ENCODE measurements at regions not wholly inside any gene's neighbourhood (a gene's known extent, or its start where the extent isn't known, plus 50 kb on each side); places are given as distances from the start of the nearest gene placed in this dataset.

DNA sequence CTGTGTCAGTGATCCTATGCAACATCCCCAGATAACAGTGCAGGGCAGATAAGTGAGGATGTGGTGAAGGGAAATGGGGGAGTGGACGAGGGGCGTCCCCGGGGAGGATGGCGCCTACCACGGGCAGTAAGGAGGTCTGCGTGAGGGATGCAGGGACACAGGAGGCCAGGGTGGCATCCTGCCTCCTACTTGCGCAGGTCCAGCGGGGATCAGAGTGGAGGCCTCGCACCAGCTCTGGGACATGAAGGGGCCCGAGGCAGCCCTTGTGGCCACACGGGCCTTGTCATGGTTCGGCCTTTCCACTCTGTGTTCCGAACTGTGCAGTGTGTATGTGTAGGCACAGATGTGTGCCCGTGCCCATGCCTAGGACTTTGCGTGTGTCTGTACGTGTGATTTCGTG lies 1227.5 kb downstream of the BRD1 start:
- no peak for DNase-seq

DNA sequence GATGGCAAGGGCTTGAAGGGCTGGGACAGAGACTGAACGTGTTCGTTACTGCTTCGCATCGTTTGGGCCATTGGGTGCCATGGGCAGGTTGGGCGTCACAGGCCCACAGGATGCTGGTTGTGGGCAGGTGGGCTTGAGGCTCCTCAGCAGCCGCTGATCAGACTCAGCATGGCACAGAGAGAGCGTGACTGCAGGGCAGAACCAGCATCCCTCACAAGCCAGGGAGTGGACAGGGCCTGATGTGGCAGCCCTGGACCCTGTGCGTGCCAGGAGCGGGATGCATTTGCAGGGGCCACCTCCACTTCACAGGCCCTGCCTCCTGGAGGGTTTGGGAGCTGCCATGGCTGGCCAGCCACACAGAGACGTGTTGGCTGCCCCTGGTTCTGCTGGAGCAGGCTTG lies 1228.3 kb downstream of the BRD1 start:
- no peak for DNase-seq

DNA sequence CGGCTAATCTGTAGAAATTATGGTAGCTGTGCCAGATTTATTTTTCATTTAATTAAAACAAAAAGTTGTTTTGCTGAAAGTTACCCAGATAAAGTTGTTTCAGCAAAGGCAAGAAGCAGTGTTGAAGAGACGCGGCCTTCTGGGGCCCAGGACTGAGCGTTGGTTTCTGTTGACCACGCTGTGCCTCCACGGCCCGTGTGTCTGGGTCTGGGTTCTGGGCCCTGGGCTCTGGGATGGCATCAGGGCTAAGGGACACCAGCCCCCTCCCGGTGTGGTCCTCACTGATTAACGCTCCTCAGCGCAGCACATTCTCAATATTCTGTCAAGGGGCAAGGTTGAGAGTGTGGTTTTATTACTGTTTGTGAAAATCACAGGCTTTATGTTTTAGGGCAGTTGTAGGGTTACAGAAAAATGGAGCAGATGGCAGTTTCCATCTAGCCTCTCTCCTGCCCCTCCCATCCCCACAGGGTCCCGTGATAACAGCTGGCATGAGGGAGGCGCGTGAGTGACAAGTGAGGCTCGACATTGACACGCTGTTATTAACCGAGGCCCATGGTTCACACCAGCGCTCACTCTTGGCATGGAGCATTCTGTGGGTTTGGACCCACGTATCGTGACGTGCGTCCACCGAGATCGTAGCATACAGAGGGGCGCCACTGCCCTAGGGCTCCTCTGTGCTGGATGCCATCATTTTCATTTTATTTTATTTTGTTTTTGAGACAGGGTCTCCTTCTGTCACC lies 1231.4 kb downstream of the BRD1 start:
- DNase-seq: no peak

DNA sequence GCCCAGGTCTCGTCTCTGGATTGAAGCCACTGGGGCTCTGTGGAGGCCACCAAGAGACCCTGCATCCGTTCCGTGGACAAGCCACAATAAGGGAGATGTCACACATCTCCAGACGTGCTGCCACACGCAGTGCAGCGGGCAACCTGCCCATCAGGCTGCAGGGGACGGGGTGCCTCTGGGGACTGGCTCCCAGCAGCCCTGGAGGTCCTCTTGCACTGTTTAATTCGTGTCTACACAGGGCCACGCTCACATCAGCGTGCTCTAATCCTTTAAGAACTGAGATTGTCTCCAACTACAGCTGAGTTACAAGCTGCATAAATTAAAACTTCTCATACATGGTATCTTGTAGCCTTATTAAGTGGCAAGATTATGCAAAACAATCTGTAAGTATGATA lies 1232.2 kb downstream of the BRD1 start:
- DNase-seq: no peak

DNA sequence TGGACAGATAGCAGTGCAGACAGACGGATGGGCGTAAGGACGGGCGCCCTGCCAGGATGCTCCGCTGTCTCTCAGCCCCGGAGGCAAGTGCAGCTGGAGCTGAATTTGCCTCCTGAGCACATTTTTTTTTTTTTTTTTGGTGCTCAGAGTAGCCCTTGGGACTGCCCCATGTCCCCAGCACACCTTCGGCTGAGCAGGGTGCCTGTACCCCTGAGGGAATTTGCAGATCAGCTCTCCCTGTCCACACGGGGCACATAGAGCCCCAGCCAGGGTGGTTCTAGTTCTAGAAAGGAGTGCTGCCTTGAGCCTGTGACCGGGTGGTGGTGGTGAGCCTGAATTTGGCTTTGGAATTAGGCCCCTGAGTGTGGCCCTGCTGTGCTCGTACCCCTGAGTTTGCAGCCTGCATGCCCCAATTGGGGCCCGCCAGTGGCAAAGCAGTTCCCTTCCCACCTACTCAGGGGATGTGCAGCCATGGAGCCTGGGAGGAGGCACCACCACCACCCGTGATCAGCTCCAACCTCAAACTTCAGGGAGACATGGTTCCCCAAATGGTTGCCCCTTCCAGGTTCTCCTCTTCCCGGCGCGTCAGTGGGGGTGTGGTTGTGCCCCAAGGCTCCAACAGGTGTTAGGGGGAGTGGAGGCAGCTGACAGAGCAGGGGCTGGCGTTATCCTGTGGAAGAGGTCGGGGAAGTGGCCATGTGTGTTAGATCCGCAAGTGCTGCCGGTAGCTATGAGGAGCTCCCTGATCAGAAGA lies 1232.7 kb downstream of the BRD1 start:
- DNase-seq: no peak

DNA sequence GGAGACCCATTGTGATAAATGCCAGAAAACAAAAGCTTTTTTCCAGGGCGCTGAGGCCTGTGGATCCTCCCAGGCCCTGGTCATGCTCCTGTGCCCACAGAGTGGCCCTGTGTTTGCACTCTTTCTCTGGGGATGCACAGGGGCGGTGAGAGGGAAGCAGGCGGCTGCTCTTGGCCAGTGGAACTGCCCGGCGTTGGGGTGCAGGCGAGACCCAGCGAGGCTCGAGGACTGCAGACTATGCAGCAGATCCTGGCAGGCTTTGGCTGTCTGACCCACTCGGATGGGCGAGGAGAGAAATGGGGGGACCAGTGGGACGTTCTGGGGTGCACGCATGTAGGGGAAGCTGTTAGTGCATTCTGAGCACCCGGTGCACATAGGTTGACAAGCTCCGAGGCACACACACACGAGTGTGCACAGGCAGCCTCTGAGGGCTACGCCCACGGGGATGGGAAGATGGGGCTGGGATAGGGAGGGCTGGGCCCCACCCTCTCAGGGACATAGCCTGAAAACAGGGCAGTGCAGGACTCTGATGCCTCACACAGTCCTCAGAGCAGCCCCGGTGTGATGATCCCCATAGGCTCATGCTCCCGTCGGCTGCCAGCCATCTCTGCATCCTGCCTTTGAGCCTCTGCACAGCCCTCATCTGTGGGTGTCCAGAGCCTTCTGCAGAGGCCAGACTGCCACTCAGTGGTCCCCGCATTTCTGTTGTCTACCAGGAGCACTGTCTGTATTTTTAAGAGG lies 1233.5 kb downstream of the BRD1 start:
- no peak for DNase-seq

DNA sequence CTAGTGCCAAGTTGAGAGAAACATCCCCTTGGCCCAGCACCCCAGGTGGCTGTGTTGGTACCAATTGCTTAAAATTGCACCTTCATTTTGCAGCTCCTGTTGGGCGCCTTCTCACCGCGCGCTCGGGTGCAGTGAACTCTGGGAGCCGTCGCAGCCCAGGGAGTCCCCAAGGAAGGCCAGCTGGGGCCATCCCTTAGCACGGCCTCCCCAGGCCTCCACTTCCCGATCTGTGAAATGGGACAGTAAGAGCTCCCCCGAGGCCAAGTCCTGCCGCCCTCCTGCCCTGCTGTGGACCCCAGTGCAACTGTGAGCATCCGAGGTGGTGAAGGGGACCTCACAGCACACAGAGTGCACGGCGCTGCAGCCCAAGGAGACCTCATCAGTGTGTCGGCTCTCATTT lies 1234.1 kb downstream of the BRD1 start:
- no peak for DNase-seq

DNA sequence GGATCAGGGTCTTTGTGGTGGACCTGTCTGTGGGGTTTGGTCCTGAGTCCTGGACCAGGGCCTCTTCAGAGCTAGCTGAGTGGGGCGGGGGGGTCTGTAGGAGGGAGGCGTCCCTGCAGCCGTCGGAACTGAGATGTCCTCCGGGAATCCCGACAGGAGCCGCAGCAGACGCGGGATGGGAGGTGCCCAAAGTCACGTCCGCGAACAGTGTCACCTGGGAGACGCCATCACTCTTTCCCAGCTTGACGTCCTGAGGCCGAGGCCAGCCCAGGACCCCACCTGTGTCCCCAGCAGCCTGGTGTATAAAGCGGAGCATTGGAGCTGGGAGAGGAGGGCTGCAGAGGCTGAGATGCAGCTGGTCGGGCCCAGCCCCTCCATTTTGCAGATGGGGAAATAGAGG lies 1234.7 kb downstream of the BRD1 start:
- no peak for DNase-seq

DNA sequence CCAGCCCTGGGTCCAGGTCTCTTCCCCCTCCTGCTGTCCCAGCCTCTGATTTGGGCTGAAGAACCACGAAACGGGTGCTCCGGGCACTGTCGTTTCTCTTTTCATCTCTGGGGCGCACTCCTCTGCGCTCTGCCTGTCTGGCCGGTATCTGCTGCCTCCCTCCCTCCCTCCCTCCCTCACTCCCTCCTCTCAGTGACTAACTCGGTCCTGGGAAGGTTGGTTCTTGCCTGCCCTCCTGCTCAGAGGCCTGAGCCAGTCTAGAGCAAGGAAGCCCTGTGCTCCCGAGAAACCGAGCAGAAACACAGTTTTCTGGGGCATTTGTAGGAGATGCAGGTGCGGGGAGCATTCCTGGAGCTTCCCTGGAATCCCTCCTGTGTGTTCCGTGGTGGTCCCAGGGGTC lies 1235.2 kb downstream of the BRD1 start:
- no peak for DNase-seq

DNA sequence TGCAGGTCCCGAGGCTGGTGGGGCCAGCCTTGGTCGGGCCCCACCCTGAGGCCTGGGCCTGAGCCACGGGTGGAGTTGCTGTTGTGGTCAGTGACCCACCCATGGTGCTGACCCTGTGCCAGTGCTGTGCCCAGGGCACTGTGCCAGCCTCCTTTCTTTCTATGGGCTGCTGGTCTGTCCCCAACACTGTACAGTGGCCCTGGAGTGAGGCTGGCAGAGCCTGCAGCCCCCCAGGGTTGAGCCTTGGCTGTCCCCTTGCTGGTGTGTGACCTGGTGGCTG lies 1235.7 kb downstream of the BRD1 start:
- no peak for DNase-seq

DNA sequence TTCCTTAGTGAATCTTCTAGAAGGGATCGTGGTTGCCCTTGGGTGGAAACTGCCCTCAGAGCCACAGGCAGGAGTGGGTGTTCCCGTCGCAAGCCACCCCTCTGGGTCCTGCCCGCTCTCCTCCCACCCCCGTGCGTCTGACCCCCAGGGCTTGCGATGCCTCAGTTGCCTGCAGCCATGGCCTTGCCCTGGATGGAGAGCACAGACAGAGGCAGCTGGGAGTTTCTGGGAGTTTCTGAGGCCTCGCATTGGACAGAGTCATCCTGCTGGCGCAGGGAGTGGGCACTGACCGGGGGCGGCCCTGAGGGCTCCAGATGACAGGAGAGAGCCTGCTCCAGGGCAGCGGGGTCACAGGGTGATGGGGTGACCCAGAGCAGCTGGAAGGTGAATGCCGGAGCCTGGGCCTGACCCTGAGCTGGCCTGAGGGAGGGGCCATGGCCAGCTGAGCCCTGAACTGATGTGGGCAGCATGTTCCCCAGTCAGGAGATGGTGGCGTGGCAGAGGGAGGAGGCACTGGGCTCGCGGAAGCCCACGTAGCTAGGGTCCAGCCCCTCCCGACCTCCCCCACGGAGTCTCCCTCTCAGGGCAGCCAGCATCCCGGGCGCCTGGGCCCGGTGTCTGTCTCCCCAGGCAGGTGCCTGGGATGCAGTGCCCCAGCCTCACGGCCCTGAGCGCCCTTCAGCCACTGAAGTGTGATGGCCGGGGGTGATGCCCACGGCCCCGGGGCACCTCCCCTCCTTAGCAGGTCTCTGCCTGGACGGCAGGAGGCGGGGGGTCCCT lies 1236.2 kb downstream of the BRD1 start:
- DNase-seq: no peak

DNA sequence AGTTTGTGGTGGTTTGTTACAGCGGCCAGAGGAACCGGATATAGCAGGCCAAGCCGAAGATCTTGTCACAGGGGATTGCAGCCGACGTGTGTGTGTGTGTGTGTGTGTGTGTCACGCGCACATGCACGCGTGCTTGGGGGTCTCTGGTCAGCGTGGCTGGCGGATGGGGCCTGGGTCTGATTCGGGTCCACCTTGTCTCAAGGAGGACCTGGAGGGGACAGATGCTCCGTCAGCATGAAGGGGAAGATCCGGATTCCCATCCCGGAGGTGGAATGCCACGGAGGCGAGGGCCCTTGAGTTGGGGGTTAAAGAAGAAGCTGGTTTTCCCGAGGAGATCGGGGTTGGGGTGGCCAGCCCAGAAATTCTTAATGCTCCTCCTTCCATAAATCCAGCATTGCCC lies 1237.8 kb downstream of the BRD1 start:
- DNase-seq: no peak

DNA sequence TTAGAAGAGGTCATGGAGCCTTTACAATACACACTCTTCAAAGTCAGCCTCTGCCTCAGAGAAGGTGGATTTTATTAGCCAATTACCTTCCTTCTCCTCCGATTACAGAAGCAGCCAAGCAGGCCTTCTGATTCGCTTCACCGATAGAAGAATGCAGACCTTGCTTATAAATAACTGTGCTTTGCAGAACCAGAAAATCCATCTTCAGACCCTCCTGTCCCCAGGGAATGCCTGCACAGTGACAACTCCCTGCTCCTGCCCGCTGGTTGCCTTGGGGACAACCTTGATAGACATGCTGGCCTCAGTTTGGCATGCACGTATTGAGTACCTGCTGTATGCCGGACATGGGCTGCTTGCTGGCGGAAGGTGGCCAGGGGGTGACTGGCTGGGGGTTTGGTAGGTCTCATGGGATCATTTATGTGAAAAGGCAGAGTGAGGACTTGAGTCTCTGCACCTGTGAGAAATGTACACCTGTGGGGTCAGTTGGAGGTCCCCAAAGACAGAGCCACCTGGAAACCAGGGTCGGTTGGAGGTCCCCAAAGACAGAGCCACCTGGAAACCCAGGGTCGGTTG lies 1238.7 kb downstream of the BRD1 start:
- DNase-seq: no peak

DNA sequence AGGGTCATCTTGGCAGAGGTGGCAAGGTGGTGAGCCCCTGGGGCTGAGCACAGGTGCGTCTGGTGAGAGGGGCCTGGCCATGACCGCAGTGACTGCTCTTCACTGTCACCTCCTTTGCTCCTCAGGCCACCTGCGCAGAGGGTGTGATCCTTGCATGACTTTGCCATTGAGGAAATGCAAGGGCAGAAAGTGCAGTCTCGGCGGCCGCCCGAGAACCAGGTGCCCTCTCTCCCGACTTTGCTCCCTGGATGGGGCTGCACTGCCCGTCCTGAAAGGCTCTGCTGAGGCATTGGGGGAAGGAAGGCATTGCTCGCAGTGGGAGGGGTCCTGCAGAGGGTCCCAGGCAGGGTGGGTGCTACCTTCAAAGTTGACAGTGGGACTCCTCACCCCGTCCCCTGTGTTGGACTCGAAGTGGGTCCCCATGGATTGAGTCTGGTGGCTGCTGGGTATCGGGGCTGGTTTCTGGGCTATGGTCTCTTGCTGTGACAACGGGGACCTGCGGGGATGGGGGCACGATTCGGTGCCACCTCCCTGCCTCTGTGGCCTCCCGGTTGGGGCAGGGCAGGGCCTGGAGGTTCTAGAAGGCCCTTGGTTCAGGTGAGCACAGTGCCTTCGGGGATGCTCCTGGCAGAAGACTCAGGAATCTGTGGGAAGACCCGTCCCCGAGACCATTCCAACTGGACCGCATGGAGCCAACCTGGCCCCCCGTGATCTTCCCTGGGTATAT lies 1239.4 kb downstream of the BRD1 start:
- DNase-seq: no peak

DNA sequence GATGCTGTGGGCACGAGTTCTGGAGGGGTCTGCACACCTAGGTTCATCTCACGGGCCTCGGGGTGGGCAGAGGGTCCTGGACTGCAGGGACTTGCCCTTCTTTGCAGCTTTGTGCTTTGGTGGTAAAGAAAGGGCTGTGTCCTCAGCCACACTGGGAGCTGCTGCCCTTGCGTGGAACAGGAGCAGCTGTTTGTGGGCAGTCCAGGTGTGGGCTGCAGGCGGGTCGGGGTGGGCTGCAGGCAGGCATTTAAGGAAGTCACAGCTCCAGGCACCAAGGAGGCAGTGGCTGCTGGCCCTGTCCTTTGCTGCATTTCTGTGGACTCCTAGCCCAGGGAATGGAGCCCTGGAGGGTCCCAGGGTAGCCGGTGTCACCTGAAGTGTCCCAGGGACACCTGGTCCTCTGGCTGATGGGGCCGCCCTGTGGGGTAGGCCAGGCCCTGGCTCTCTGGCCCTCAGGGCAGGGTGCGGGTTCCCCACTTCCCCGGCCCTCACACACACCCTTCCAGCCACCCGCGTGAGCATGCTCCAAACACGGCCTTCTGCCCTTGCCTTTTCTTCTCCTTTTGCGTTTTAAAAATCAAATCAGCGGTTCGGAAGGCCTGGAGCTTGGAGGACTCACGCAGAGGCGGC lies 1240.3 kb downstream of the BRD1 start:
- no peak for DNase-seq

DNA sequence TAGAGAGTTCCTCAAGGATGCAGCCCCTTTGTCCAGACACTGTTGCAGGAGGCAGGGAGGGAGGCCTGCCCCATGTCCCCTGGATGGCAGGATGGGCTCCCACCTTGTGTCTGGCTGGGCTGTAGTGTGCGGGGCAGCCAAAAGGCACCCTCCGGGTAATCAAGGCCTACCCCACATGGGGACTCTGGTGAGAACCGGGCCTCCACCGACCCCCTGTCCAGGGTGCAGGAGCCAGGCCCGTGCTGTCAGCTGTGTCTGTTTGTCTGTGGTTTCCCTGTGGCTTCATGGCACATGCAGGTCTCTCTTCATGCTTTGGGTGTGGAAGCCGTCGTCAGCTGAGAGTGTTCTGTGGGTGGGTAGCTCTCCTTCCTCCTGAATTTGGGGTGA lies 1240.9 kb downstream of the BRD1 start:
- DNase-seq: no peak

DNA sequence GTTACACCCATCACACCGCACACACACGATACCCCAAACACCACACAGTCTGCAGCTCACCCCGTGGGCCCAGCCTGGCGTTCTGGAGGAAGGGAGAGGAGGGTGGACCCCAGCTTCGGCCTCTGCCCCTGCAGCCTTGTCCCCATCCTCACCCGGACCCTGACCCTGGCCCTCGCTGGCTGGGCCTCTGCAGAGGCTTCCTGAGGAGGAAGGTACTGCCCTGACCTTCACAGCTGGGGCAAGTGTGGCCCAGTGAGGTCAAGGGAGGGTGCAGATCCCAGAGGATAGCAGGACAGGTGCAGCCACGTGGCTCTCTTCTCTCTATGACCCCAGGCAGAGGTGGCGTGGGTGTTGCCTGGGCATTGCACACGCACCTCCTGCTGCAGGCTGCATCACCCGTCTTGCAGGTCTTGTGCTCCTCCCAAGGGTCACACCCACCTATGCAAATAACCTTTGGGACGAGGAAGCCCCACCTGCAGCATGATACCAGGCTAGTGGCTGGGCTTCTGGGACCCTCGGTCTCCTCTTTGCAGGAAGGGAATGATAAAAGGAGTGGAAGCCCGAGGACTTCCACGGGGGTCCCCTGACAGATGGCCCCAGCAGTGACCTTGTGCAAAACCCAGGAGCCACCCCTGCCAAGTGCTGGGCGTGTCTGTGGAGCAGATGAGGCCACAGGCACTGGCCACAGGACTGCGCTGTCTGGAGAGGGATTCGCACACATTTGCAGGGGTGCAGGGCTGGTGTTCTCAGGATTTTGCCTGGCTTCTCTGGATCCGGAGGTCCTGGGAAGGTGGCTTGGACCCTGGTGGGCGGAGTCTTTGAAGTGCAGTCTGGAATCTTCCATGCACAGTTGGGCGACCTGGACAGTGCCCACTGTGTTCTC lies 1241.5 kb downstream of the BRD1 start:
- DNase-seq: no peak

DNA sequence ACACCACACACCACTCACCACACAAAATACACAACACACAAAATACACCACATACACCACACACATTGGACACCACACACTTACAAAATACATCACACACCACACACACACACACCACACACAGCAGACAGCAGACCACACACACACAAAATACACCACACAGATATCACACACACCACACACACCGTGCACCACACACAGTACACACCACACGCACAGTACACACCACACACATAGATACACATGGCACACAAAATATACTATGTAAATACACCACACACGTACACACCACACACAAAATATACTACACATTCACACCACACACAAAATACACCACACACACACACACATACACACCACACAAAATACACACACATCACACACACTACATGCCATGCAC lies 1243.5 kb downstream of the BRD1 start:
- DNase-seq: no peak

DNA sequence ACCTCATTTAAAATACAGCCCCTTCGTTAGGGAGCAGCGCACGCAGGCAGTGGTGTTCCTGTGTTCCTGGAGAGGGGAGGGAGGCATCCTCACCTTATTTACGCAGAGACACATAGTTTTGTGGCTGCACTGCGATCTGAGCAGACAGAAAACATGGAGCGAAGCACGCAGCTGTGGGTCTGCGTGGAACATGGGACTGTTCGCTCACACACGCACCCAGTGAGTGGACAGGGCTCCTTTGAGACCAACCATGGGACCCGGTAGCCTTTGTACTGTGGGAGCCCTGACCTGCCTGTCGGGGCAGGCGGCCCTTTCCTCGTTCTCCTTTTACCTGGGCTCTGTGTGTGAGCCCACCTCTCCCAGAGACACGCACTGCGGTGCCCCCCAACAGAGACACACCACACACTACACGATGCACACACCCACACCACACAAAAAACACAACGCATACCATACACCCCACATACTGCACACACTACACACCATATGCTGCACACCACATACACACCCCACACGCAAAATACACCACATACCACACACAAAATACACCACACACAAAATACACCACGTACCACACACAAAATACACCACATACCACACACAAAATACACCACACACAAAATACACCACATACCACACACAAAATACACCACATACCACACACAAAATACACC lies 1245.7 kb downstream of the BRD1 start:
- DNase-seq: no peak

DNA sequence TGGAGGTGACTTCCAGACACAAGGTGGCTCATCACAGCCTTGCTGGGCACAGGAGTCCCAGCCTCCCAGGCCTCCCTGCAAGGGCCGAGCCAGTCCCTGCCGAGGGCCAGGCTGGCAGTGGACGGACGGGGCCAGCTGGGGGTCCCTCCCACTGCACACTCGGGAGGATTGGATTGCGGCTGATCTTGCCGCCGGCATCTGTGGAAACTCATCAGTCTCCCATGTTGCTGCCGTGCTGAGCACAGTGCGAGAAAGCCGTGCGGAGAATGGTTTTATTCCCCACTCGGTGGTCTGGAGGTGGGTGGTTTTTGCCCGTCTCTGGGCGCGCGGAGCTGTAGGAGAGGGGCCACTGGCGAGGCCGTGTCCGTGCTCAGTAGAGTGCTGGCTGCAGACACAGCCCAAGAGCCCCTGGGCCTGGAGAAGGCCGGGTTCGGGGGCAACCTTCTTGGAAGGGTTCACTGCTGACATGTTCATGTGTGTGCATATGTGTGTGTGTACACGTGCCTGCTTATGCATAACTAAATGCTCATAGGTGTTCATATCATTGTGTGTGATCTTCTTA lies 1246.4 kb downstream of the BRD1 start:
- DNase-seq: no peak

All from NCI-H1105 (cell line).